ENCODE measurements at regions not wholly inside any gene's neighbourhood (a gene's known extent, or its start where the extent isn't known, plus 50 kb on each side); places are given as distances from the start of the nearest gene placed in this dataset.

DNA sequence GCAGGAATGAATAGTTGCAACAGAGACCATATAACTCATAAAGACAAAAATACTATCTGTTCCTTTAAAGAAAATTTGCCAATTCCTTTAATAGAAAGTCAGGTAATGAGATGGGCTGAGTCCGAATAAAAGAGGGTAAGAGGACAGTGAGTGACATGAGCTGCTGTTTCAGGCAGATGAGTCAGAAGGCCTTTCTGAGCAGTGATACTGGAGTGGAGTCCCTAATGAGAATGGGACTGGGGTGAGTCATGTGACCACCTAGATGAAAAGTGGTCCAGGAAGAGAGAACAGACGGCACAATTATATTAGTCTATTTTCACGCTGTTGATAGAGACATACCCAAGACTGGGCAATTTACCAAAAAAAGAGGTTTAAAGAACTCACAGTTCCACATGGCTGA, 393.7 kb downstream of the BCL11B start:
- TF ChIP-seq, protein P1, sequence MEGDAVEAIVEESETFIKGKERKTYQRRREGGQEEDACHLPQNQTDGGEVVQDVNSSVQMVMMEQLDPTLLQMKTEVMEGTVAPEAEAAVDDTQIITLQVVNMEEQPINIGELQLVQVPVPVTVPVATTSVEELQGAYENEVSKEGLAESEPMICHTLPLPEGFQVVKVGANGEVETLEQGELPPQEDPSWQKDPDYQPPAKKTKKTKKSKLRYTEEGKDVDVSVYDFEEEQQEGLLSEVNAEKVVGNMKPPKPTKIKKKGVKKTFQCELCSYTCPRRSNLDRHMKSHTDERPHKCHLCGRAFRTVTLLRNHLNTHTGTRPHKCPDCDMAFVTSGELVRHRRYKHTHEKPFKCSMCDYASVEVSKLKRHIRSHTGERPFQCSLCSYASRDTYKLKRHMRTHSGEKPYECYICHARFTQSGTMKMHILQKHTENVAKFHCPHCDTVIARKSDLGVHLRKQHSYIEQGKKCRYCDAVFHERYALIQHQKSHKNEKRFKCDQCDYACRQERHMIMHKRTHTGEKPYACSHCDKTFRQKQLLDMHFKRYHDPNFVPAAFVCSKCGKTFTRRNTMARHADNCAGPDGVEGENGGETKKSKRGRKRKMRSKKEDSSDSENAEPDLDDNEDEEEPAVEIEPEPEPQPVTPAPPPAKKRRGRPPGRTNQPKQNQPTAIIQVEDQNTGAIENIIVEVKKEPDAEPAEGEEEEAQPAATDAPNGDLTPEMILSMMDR (IDR thresholded peaks at IDR 0.05; ENCODE audit: borderline replicate concordance, control extremely low read depth, extremely low read depth, insufficient read depth, missing control alignments) = no peak
- no peak for DNase-seq (ENCODE audit: low spot score)
- in situ Hi-C loops (cut with MboI; ENCODE audit: low sequenced_read_pairs, unreplicated experiment) = no loop called here

DNA sequence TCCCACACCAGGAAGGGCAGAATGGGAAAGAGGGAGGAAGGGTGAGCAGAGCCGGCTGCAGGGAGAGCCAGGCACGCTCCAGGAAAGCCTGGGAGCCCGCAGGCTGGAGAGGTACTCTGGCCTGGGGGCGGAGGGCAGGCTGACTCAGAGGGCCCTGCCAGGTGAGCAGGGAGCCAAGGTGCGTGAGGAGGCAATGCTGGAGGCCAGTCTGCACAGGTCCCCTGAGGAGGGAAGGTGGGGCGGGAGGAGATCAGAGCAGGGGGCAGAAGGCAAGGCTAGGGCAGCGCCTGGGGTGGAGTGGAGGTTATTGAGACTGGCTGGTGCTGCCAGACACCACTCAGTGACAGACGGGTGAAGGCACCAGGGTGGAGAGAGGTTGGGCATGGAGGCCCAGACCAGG, 385.0 kb downstream of the BCL11B start:
- in situ Hi-C loops (cut with MboI; ENCODE audit: low sequenced_read_pairs, unreplicated experiment) = no loop called here
- no peak for DNase-seq (ENCODE audit: low spot score)
- TF ChIP-seq, protein P1 (IDR thresholded peaks at IDR 0.05; ENCODE audit: borderline replicate concordance, control extremely low read depth, extremely low read depth, insufficient read depth, missing control alignments) = no peak

- TF ChIP-seq, protein P1 (IDR thresholded peaks at IDR 0.05; ENCODE audit: borderline replicate concordance, control extremely low read depth, extremely low read depth, insufficient read depth, missing control alignments) = no peak
- DNase-seq (ENCODE audit: low spot score) = no peak
- in situ Hi-C loops (cut with MboI; ENCODE audit: low sequenced_read_pairs, unreplicated experiment) = no loop called here
Observed at GRCh38 chr14:98888281-98888680, 383.7 kb downstream of the BCL11B start.

- no peak for DNase-seq (ENCODE audit: low spot score)
- TF ChIP-seq, protein P1 (IDR thresholded peaks at IDR 0.05; ENCODE audit: borderline replicate concordance, control extremely low read depth, extremely low read depth, insufficient read depth, missing control alignments) = no peak
- in situ Hi-C loops (cut with MboI; ENCODE audit: low sequenced_read_pairs, unreplicated experiment) = no loop called here
Observed at GRCh38 chr14:98888927-98889835, 382.8 kb downstream of the BCL11B start.

DNA sequence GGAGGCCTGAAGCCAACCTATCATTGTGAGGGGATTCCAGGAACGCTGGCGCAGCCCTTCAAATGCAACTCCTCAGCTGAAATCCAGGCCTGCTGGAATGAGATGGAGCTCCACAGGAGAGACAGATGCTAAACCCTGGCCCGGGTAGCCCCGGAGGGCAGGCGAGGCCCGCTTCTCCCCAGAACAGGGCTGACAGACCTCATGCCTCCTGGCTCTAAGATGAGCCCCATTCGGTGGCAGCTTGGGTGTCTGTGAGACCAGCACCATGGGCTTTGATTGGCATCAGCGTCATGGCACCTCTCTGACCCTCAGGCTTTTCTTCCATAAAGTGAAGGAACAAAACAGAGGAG, 382.2 kb downstream of the BCL11B start:
- in situ Hi-C loops (cut with MboI; ENCODE audit: low sequenced_read_pairs, unreplicated experiment) = no loop called here
- TF ChIP-seq, protein P1 (IDR thresholded peaks at IDR 0.05; ENCODE audit: borderline replicate concordance, control extremely low read depth, extremely low read depth, insufficient read depth, missing control alignments) = no peak
- DNase-seq (ENCODE audit: low spot score) = no peak

GRCh38 chr14:98890556-98891340, 381.2 kb downstream of the BCL11B start:
- in situ Hi-C loops (cut with MboI; ENCODE audit: low sequenced_read_pairs, unreplicated experiment) = no loop called here
- TF ChIP-seq, protein P1 (IDR thresholded peaks at IDR 0.05; ENCODE audit: borderline replicate concordance, control extremely low read depth, extremely low read depth, insufficient read depth, missing control alignments) = no peak
- no peak for DNase-seq (ENCODE audit: low spot score)
